ENCODE measurements at regions not wholly inside any gene's neighbourhood (a gene's known extent, or its start where the extent isn't known, plus 50 kb on each side); places are given as distances from the start of the nearest gene placed in this dataset.

- TF ChIP-seq CTCF (conservative IDR thresholded peaks at IDR 0.05; ENCODE audit: low read length) (peak; percentile 51), EZH2phosphoT487 (IDR thresholded peaks at IDR 0.05; ENCODE audit: borderline replicate concordance) (no peak)
- H3K4me3 ChIP-seq (ENCODE audit: low read length, poor library complexity, severe bottlenecking) = no peak overlapping the region
- H3K9me2 ChIP-seq (replicated peaks; ENCODE audit: low read depth, low read length) = no peaks in the 10 kb centered on the region
- H3K79me2 ChIP-seq (ENCODE audit: insufficient read depth, low read length) = no peaks in the 10 kb centered on the region
- no peaks in the 10 kb centered on the region for H3F3A ChIP-seq (ENCODE audit: low read depth)
- no peak overlapping the region for H3K4me2 ChIP-seq (ENCODE audit: low read depth, low read length, poor library complexity, severe bottlenecking)
- H3K4me1 ChIP-seq (ENCODE audit: insufficient read depth, low read length, poor library complexity, severe bottlenecking) = no peaks in the 10 kb centered on the region
- 0 out of 2 replicates have a peak, but pooled peaks cover 2% of the 10 kb centered on the region for H3K9me3 ChIP-seq (ENCODE audit: insufficient read depth, low read depth, low read length)
- H3K36me3 ChIP-seq (ENCODE audit: insufficient read depth, low read length) = no peaks in the 10 kb centered on the region
- H3K27me3 ChIP-seq (ENCODE audit: insufficient read depth, low read length, poor library complexity, severe bottlenecking) = no peaks in the 10 kb centered on the region
- H4K20me1 ChIP-seq (ENCODE audit: insufficient read depth, low read length, poor library complexity, severe bottlenecking) = no peaks in the 10 kb centered on the region
- H2AFZ ChIP-seq (ENCODE audit: low read length) = no peak overlapping the region
- H3K9ac ChIP-seq (ENCODE audit: low read depth, low read length, poor library complexity, severe bottlenecking) = no peak overlapping the region
These were observed 140.4 kb downstream of the TEX29 start for GRCh38 chr13:111460548-111461444.

GRCh38 chr13:111461445-111462149 is 141.2 kb downstream of the TEX29 start:
- H3K79me2 ChIP-seq (ENCODE audit: insufficient read depth, low read length) = no peaks in the 10 kb centered on the region
- H3F3A ChIP-seq (ENCODE audit: low read depth) = no peaks in the 10 kb centered on the region
- H3K4me3 ChIP-seq (ENCODE audit: low read length, poor library complexity, severe bottlenecking) = no peak overlapping the region
- no peaks in the 10 kb centered on the region for H3K4me1 ChIP-seq (ENCODE audit: insufficient read depth, low read length, poor library complexity, severe bottlenecking)
- no peaks in the 10 kb centered on the region for H3K36me3 ChIP-seq (ENCODE audit: insufficient read depth, low read length)
- H4K20me1 ChIP-seq (ENCODE audit: insufficient read depth, low read length, poor library complexity, severe bottlenecking) = no peaks in the 10 kb centered on the region
- H3K9me2 ChIP-seq (replicated peaks; ENCODE audit: low read depth, low read length) = no peaks in the 10 kb centered on the region
- H3K9me3 ChIP-seq (ENCODE audit: insufficient read depth, low read depth, low read length) = 0 out of 2 replicates have a peak, but pooled peaks cover 2% of the 10 kb centered on the region
- H2AFZ ChIP-seq (ENCODE audit: low read length) = no peak overlapping the region
- H3K4me2 ChIP-seq (ENCODE audit: low read depth, low read length, poor library complexity, severe bottlenecking) = no peak overlapping the region
- no peaks in the 10 kb centered on the region for H3K27me3 ChIP-seq (ENCODE audit: insufficient read depth, low read length, poor library complexity, severe bottlenecking)
- TF ChIP-seq CTCF (conservative IDR thresholded peaks at IDR 0.05; ENCODE audit: low read length) = no peak
- TF ChIP-seq EZH2phosphoT487 (IDR thresholded peaks at IDR 0.05; ENCODE audit: borderline replicate concordance) = no peak
- no peak overlapping the region for H3K9ac ChIP-seq (ENCODE audit: low read depth, low read length, poor library complexity, severe bottlenecking)

GRCh38 chr13:111462221-111462764 is 141.9 kb downstream of the TEX29 start:
- H2AFZ ChIP-seq (ENCODE audit: low read length) = no peak overlapping the region
- no peaks in the 10 kb centered on the region for H3K4me1 ChIP-seq (ENCODE audit: insufficient read depth, low read length, poor library complexity, severe bottlenecking)
- H4K20me1 ChIP-seq (ENCODE audit: insufficient read depth, low read length, poor library complexity, severe bottlenecking) = no peaks in the 10 kb centered on the region
- no peaks in the 10 kb centered on the region for H3F3A ChIP-seq (ENCODE audit: low read depth)
- H3K4me2 ChIP-seq (ENCODE audit: low read depth, low read length, poor library complexity, severe bottlenecking) = no peak overlapping the region
- H3K36me3 ChIP-seq (ENCODE audit: insufficient read depth, low read length) = no peaks in the 10 kb centered on the region
- TF ChIP-seq EZH2phosphoT487 (IDR thresholded peaks at IDR 0.05; ENCODE audit: borderline replicate concordance) (no peak), CTCF (conservative IDR thresholded peaks at IDR 0.05; ENCODE audit: low read length) (no peak)
- H3K9me3 ChIP-seq (ENCODE audit: insufficient read depth, low read depth, low read length) = no peaks in the 10 kb centered on the region
- H3K9me2 ChIP-seq (replicated peaks; ENCODE audit: low read depth, low read length) = no peaks in the 10 kb centered on the region
- H3K4me3 ChIP-seq (ENCODE audit: low read length, poor library complexity, severe bottlenecking) = no peak overlapping the region
- H3K9ac ChIP-seq (ENCODE audit: low read depth, low read length, poor library complexity, severe bottlenecking) = no peak overlapping the region
- no peaks in the 10 kb centered on the region for H3K27me3 ChIP-seq (ENCODE audit: insufficient read depth, low read length, poor library complexity, severe bottlenecking)
- no peaks in the 10 kb centered on the region for H3K79me2 ChIP-seq (ENCODE audit: insufficient read depth, low read length)

Data from Loucy (cell line).